Posterior cingulate gyrus (tissue), 11 donors: ENCODE measurements at regions not wholly inside any gene's neighbourhood (a gene's known extent, or its start where the extent isn't known, plus 50 kb on each side); places are given as distances from the start of the nearest gene placed in this dataset.
"Not testable (repeated sequence)": the region's sequence is repeated elsewhere in the genome, so short reads cannot be mapped to it uniquely, and the experiment has no call there.

ENCODE experiments used
- DNase-seq, 10 donors: peaks; one replicate each; pipeline versions ENCODE4 v3.0.0 to v3.0.0-alpha.2; 2020 to 2021; ENCODE audit warnings: mixed read lengths in 3 of 10
- intact Hi-C: fragments of 100-400 bp; cut with DNase I; formaldehyde crosslinking; loops from one replicate; pipeline ENCODE4 v1.15.1; 2023

GRCh38 chr2:176856683-176857082, 355.9 kb upstream of the HNRNPA3 start:
- no peak for DNase-seq
- intact Hi-C loops = no loop called here

GRCh38 chr2:176865336-176865735, 347.3 kb upstream of the HNRNPA3 start:
- intact Hi-C loops = no loop called here
- no peak for DNase-seq

GRCh38 chr2:176872406-176872805, 340.2 kb upstream of the HNRNPA3 start:
- no peak for DNase-seq
- intact Hi-C loops = no loop called here

GRCh38 chr2:176873403-176873802, 339.2 kb upstream of the HNRNPA3 start:
- intact Hi-C loops = no loop called here
- no peak for DNase-seq

- intact Hi-C loops = no loop called here
- no peak for DNase-seq
These were observed 336.0 kb upstream of the HNRNPA3 start for GRCh38 chr2:176876493-176877103.

- no peak for DNase-seq
- intact Hi-C loops = no loop called here
These were observed 333.1 kb upstream of the HNRNPA3 start for GRCh38 chr2:176879426-176879995.

GRCh38 chr2:176882045-176882444, 330.5 kb upstream of the HNRNPA3 start:
- intact Hi-C loops, DNase-seq: not testable (repeated sequence)

GRCh38 chr2:176885001-176885643, 327.5 kb upstream of the HNRNPA3 start:
- no peak for DNase-seq
- intact Hi-C loops = no loop called here

GRCh38 chr2:176885661-176886060, 326.9 kb upstream of the HNRNPA3 start:
- intact Hi-C loops = no loop called here
- DNase-seq = no peak

- intact Hi-C loops = no loop called here
- no peak for DNase-seq
These were observed 321.5 kb upstream of the HNRNPA3 start for GRCh38 chr2:176891105-176891504.

GRCh38 chr2:176891857-176892256, 320.7 kb upstream of the HNRNPA3 start:
- no peak for DNase-seq
- intact Hi-C loops = no loop called here

GRCh38 chr2:176892676-176893226, 319.8 kb upstream of the HNRNPA3 start:
- intact Hi-C loops = no loop called here
- no peak for DNase-seq

GRCh38 chr2:176895158-176895557, 317.4 kb upstream of the HNRNPA3 start:
- intact Hi-C loops = no loop called here
- no peak for DNase-seq

GRCh38 chr2:176902454-176902853, 310.1 kb upstream of the HNRNPA3 start:
- intact Hi-C loops = no loop called here

GRCh38 chr2:176904053-176904452, 308.5 kb upstream of the HNRNPA3 start:
- intact Hi-C loops, DNase-seq: not testable (repeated sequence)

More at GRCh38 chr2:176902454-176902853, 310.1 kb upstream of the HNRNPA3 start:
- DNase-seq = no peak

GRCh38 chr2:176907341-176907740, 305.3 kb upstream of the HNRNPA3 start:
- DNase-seq = no peak
- intact Hi-C loops = no loop called here

- intact Hi-C loops = no loop called here
- DNase-seq = no peak
These were observed 301.8 kb upstream of the HNRNPA3 start for GRCh38 chr2:176910828-176911227.

GRCh38 chr2:176913955-176914354, 298.6 kb upstream of the HNRNPA3 start:
- intact Hi-C loops = no loop called here
- no peak for DNase-seq

- DNase-seq = peak in 1 of 10 donors; percentile 20
- intact Hi-C loops = no loop called here
These were observed 298.2 kb upstream of the HNRNPA3 start for GRCh38 chr2:176914371-176914770.

- DNase-seq, intact Hi-C loops: not testable (repeated sequence)
These were observed 290.0 kb upstream of the HNRNPA3 start for GRCh38 chr2:176922545-176922944.

- DNase-seq = no peak
- intact Hi-C loops = no loop called here
These were observed 289.4 kb upstream of the HNRNPA3 start for GRCh38 chr2:176923205-176923604.
